ENCODE measurements at regions not wholly inside any gene's neighbourhood (a gene's known extent, or its start where the extent isn't known, plus 50 kb on each side); places are given as distances from the start of the nearest gene placed in this dataset.

DNA sequence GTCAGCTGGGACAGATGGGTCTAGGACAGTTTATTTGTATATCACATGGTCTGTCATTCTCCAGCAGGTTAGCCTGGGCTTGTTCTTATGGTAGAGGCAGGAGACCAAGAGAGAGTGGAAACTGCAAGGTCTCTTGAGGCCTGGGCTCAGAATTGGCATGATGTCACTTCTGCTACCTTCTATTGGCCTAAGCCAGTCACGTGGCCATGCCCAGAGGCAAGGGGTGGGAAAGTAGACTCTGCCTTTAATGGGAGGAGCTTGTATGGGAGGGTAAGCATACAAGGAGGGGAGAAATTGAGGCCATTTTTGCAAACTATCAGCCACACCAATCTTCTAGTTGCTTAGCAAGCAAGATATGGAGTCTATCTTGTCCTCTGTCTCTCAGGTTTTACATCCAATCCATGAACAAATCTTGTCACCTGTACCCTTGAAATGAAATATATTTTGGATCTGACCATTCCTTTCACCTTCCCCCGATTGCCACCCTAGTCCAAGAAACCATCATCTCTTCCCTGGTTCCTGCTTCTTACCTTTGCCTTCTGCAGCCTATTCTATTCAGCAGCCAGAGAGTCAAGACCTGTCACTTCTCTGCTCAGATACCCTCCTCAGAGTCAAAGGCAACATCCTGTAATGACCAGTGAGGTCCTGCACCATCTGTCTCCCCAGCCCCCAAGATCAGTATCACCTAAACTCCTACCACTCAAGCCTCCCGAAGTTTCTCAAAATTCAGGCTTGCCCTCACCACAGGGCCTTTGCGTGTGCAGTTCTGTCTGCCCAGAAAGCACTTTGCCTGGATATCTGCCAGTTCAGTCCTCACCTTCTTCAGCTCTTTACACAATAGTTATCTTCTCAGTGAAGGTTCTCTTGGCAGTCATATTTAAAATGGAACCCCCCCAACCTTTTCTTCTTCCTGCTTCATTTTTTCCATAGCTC is 240.0 kb downstream of the LOXHD1 start:
- TF ChIP-seq, protein P1, sequence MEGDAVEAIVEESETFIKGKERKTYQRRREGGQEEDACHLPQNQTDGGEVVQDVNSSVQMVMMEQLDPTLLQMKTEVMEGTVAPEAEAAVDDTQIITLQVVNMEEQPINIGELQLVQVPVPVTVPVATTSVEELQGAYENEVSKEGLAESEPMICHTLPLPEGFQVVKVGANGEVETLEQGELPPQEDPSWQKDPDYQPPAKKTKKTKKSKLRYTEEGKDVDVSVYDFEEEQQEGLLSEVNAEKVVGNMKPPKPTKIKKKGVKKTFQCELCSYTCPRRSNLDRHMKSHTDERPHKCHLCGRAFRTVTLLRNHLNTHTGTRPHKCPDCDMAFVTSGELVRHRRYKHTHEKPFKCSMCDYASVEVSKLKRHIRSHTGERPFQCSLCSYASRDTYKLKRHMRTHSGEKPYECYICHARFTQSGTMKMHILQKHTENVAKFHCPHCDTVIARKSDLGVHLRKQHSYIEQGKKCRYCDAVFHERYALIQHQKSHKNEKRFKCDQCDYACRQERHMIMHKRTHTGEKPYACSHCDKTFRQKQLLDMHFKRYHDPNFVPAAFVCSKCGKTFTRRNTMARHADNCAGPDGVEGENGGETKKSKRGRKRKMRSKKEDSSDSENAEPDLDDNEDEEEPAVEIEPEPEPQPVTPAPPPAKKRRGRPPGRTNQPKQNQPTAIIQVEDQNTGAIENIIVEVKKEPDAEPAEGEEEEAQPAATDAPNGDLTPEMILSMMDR (conservative IDR thresholded peaks at IDR 0.05; ENCODE audit: low read depth, low read length), result no peak
- TF ChIP-seq EZH2 (IDR thresholded peaks at IDR 0.05; ENCODE audit: low read length, unreplicated experiment), result no peak
- TF ChIP-seq EZH2phosphoT487 (IDR thresholded peaks at IDR 0.05; ENCODE audit: borderline replicate concordance, low read length), result no peak
